Adrenal gland (tissue), 9 donors: ENCODE measurements at regions not wholly inside any gene's neighbourhood (a gene's known extent, or its start where the extent isn't known, plus 50 kb on each side); places are given as distances from the start of the nearest gene placed in this dataset.

Experiments
- DNase-seq, 7 donors: peaks; one replicate each; pipeline ENCODE4 v3.0.0-alpha.2; 2019 to 2020
- H3K27ac ChIP-seq, 5 donors: fragments of 200-600 bp; sonication (generic) in 4 of 5; 1 replicate in 3 of 5; 2 replicates in 2 of 5; pipeline versions ENCODE4 v1.5.1 to v1.8.0; 2016 to 2020; ENCODE audit warnings: mild to moderate bottlenecking in 1 of 5
- H3K27me3 ChIP-seq: fragments of 200-600 bp; 2 replicates; pipeline ENCODE4 v1.8.0; 2021
- H3K36me3 ChIP-seq, 2 donors: fragments of 200-600 bp; replicated peaks in 1 of 2; 1 replicate in 1 of 2; 2 replicates in 1 of 2; pipeline versions ENCODE4 v1.5.1 to v1.8.0; 2018 to 2022
- H3K4me1 ChIP-seq, 2 donors: fragments of 200-600 bp; replicated peaks in 1 of 2; 1 replicate in 1 of 2; 2 replicates in 1 of 2; pipeline versions ENCODE4 v1.5.1 to v1.8.0; 2018 to 2021
- H3K4me3 ChIP-seq, 4 donors: fragments of 200-600 bp; sonication (generic) in 3 of 4; one replicate each; pipeline ENCODE4 v1.5.1; 2016 to 2018
- H3K9me3 ChIP-seq, 3 donors: fragments of 200-600 bp; sonication (generic) in 1 of 3; replicated peaks in 1 of 3; 1 replicate in 2 of 3; 2 replicates in 1 of 3; pipeline versions ENCODE4 v1.5.1 to v1.8.0; 2016 to 2021
- CTCF ChIP-seq, 6 experiments: fragments of 450-650 bp in 4 of 6; fragments of 200-600 bp in 2 of 6; sonication (generic) in 1 of 6; IDR thresholded peaks; 1 replicate in 5 of 6; 2 replicates in 1 of 6; pipeline versions ENCODE4 v1.5.1 to v1.8.0; 2016 to 2021; ENCODE audit warnings: antibody characterized with exemption in 6 of 6, mild to moderate bottlenecking in 2 of 6, moderate library complexity in 1 of 6
- POLR2A ChIP-seq, 2 donors: fragments of 450-650 bp; IDR thresholded peaks; one replicate each; pipeline ENCODE4 v1.6.1; 2017; ENCODE audit warnings: antibody characterized with exemption in 2 of 2, mild to moderate bottlenecking in 2 of 2, moderate library complexity in 1 of 2
- WGBS, 4 donors: extraction: QIAGEN DNeasy Blood & Tissue Kit in 2 of 4; methylation state at CpG; one replicate each; pipeline versions ENCODE4 v1.1.5 to v1.1.7; 2013 to 2017; 5-methylcytosine and 5-hydroxymethylcytosine counted together
- intact Hi-C, 2 donors: fragments of 100-400 bp; cut with DNase I; formaldehyde crosslinking; loops; one replicate each; pipeline versions ENCODE4 v1.14.1 to v1.15.0; 2022 to 2023
- donor health status: healthy with polysubstance abuse.
- donor health status: Bipolar disorder and iron deficiency.
- donor health status: DM: yes; HTN: yes; CAD: no.
- donor health status: DM: no; HTN: no; CAD: no.
- donor health status: DM: no; HTN: no; CAD: no.

- Histone ChIP-seq H3K4me1 (peaks cover 0 to 3% of the 10 kb centered on the region in 2 donors), H3K9me3 (no peaks in the 10 kb centered on the region), H3K27ac (no peak overlapping the region), H3K36me3 (no peaks in the 10 kb centered on the region), H3K4me3 (no peak overlapping the region), H3K27me3 (no peaks in the 10 kb centered on the region)
- no peak for DNase-seq
- 83 to 87% (median 85%) methylated on average over 4 of the region's 4 CpGs for WGBS, 4 donors
- intact Hi-C loops, result no loop called here
- TF ChIP-seq POLR2A (IDR thresholded peaks at IDR 0.05), result no peak
- no peak for TF ChIP-seq CTCF (IDR thresholded peaks at IDR 0.05)
These were observed 338.3 kb upstream of the AUTS2 start for GRCh38 chr7:69260023-69260422.

- Histone ChIP-seq H3K4me3 (no peak overlapping the region), H3K27ac (no peak overlapping the region), H3K27me3 (no peaks in the 10 kb centered on the region), H3K36me3 (no peaks in the 10 kb centered on the region), H3K4me1 (no peaks in the 10 kb centered on the region), H3K9me3 (no peaks in the 10 kb centered on the region)
- DNase-seq, result no peak
- intact Hi-C loops, result no loop called here
- no peak for TF ChIP-seq CTCF (IDR thresholded peaks at IDR 0.05)
- TF ChIP-seq POLR2A (IDR thresholded peaks at IDR 0.05), result no peak
These were observed 334.7 kb upstream of the AUTS2 start for GRCh38 chr7:69263550-69263949.

DNA sequence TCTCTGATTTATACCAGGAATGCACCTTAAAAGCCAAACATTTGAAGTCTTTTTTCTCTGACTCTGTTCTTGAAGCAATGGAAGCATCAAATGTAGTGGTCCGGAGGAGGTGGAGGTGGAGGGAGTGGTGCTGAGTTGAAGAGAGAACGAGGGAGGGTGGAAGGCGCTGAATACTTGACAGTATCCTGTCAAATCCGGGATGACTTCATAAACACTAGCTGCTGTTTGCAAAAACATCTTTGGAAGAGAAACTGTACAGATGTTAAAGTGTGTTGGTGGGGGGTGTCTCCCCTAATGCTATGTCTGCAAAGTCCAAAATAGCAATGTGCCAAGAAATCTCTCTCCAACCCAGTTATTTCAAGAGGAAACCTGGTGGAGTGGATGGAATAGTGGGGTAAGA lies 328.5 kb upstream of the AUTS2 start:
- Histone ChIP-seq H3K27me3 (no peaks in the 10 kb centered on the region), H3K4me3 (no peak overlapping the region), H3K9me3 (no peaks in the 10 kb centered on the region), H3K4me1 (no peaks in the 10 kb centered on the region), H3K27ac (no peak overlapping the region), H3K36me3 (no peaks in the 10 kb centered on the region)
- no peak for DNase-seq
- WGBS, 4 donors, result 60 to 67% (median 61%) methylated on average over 4 of the region's 4 CpGs
- intact Hi-C loops, result no loop called here
- TF ChIP-seq CTCF (IDR thresholded peaks at IDR 0.05) (no peak), POLR2A (IDR thresholded peaks at IDR 0.05) (no peak)

DNA sequence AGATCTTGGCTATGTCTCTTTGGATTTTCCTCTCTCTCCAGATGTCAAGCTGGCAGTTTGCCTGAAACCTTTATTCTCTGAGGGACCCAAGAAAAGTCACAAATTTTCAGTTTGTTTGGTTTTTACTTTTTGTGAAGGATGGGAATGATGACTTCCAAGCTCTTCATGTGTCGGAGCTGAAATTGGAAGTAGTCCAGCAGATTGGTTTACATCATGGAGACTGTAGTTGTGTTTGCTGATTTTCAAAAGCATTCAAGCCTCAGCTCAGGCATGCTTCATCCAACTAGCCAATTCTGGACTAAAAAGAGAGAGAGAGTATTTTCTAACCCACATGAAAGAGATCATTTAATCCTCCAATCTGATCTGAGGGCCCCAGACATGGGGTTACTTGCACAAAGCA lies 326.2 kb upstream of the AUTS2 start:
- DNase-seq, result no peak

More for the DNA sequence above, 326.2 kb upstream of the AUTS2 start:
- Histone ChIP-seq H3K4me3 (no peak overlapping the region), H3K4me1 (no peaks in the 10 kb centered on the region), H3K9me3 (no peaks in the 10 kb centered on the region), H3K27me3 (no peaks in the 10 kb centered on the region), H3K27ac (no peak overlapping the region), H3K36me3 (no peaks in the 10 kb centered on the region)
- WGBS, 4 donors, result 73 to 77% (median 76%) methylated on average over 1 of the region's 1 CpG
- intact Hi-C loops, result no loop called here
- TF ChIP-seq CTCF (IDR thresholded peaks at IDR 0.05) (no peak), POLR2A (IDR thresholded peaks at IDR 0.05) (no peak)
